K562 (cell line): ENCODE measurements at regions not wholly inside any gene's neighbourhood (a gene's known extent, or its start where the extent isn't known, plus 50 kb on each side); places are given as distances from the start of the nearest gene placed in this dataset.

Source experiments
- ATAC-seq: fragments of 200-7000 bp; cut with Tn5 transposase; 3 replicates; pipeline ENCODE4 v1.9.1; 2020; ENCODE audit warnings: moderate library complexity
- BruUV-seq: library from RNA; stranded (reverse); fragments of 400-500 nt; replicated peaks from 2 replicates; lab custom pipeline; 2021; lab: Mats Ljungman, UMichigan
- CTCF ChIA-PET: fragments of 300-600 bp; formaldehyde crosslinking; extraction: SDS; loops from one replicate; lab custom pipeline; 2021; ENCODE audit warnings: low intra/inter-chr PET ratio; lab: Yijun Ruan, JAX
- POLR2A ChIA-PET: fragments of 300-600, 350-650 bp; sonication (Branson Sonifier 250); formaldehyde crosslinking; extraction: SDS; loops from one replicate; lab custom pipeline; 2021; ENCODE audit warnings: antibody characterized with exemption, inconsistent platforms; lab: Yijun Ruan, JAX
- DNase-seq, 4 experiments: peaks; one replicate each; pipeline versions ENCODE4 v3.0.0 to v3.0.0-alpha.2; 2011 to 2018; ENCODE audit warnings: low spot score in 3 of 4, mixed read lengths in 3 of 4; ENCODE audit errors: extremely low read depth in 1 of 4
- FAIRE-seq: peaks from 2 replicates; lab custom pipeline; 2011; peaks lifted over from hg19 to GRCh38; lab: Jason Lieb, UNC
- H2AFZ ChIP-seq: 2 replicates; pipeline ENCODE4 v1.6.0; 2011; ENCODE audit warnings: low read depth, low read length, control low read depth, inconsistent platforms
- H3K27ac ChIP-seq: fragments of 200-600 bp; 3 replicates; pipeline ENCODE4 v1.8.0; 2011; ENCODE audit warnings: low read depth, mild to moderate bottlenecking, control low read depth, inconsistent platforms, low read length, moderate library complexity, mixed read lengths; ENCODE audit errors: extremely low read depth
- H3K27me3 ChIP-seq, 2 experiments: fragments of 300-600 bp in 1 of 2; 2 replicates in 1 of 2; 3 replicates in 1 of 2; pipeline versions ENCODE4 v1.6.0 to v1.8.0; 2011; ENCODE audit warnings: inconsistent platforms in 2 of 2, low read length in 2 of 2, mild to moderate bottlenecking in 1 of 2, mixed read lengths in 1 of 2, moderate library complexity in 1 of 2; ENCODE audit not compliant: control insufficient read depth in 2 of 2, insufficient read depth in 2 of 2
- H3K36me3 ChIP-seq: fragments of 300-600 bp; 3 replicates; pipeline ENCODE4 v1.8.0; 2011; ENCODE audit warnings: mild to moderate bottlenecking, low read length, inconsistent platforms; ENCODE audit not compliant: control insufficient read depth, insufficient read depth
- H3K4me1 ChIP-seq, 2 experiments: fragments of 200-600 bp in 1 of 2; replicated peaks in 1 of 2; 2 replicates in 1 of 2; 3 replicates in 1 of 2; pipeline versions ENCODE4 v1.5.1 to v1.8.0; 2011; ENCODE audit warnings: inconsistent platforms in 2 of 2, low read length in 2 of 2, mild to moderate bottlenecking in 1 of 2, mixed read lengths in 1 of 2, moderate library complexity in 1 of 2; ENCODE audit not compliant: control insufficient read depth in 2 of 2, insufficient read depth in 2 of 2
- H3K4me2 ChIP-seq: 2 replicates; pipeline ENCODE4 v1.6.1; 2011; ENCODE audit warnings: low read length, control low read depth, inconsistent platforms, mixed read lengths; ENCODE audit not compliant: insufficient read depth
- H3K4me3 ChIP-seq: fragments of 200-600 bp; sonication (generic), shearing (Covaris generic); 2 replicates; pipeline ENCODE4 v1.5.1; 2016; ENCODE audit warnings: control low read depth, inconsistent platforms
- H3K79me2 ChIP-seq: fragments of 200-600 bp; 3 replicates; pipeline ENCODE4 v1.8.0; 2011; ENCODE audit warnings: low read length, inconsistent platforms; ENCODE audit not compliant: control insufficient read depth, insufficient read depth
- H3K9ac ChIP-seq, 2 experiments: 2 replicates each; pipeline versions ENCODE4 v1.6.0 to v1.6.1; 2011; ENCODE audit warnings: low read depth in 2 of 2, low read length in 2 of 2, control low read depth in 1 of 2, inconsistent platforms in 1 of 2, mild to moderate bottlenecking in 1 of 2, mixed read lengths in 1 of 2; ENCODE audit not compliant: insufficient read depth in 1 of 2
- H3K9me1 ChIP-seq: one replicate; pipeline ENCODE4 v1.6.0; 2011; ENCODE audit warnings: inconsistent platforms, mild to moderate bottlenecking, low read length, moderate library complexity; ENCODE audit not compliant: control insufficient read depth, insufficient read depth
- H3K9me3 ChIP-seq: replicated peaks from 2 replicates; pipeline ENCODE4 v1.5.1; 2011; ENCODE audit warnings: low read depth, low read length, inconsistent platforms; ENCODE audit not compliant: control insufficient read depth, insufficient read depth
- H4K20me1 ChIP-seq: replicated peaks from 2 replicates; pipeline ENCODE4 v1.6.1; 2011; ENCODE audit warnings: low read length, inconsistent platforms, mixed read lengths; ENCODE audit not compliant: control insufficient read depth, insufficient read depth
- ARID1B ChIP-seq: fragments of 450-650 bp; IDR thresholded peaks from 2 replicates; pipeline ENCODE4 v1.6.1; 2016; ENCODE audit warnings: antibody characterized with exemption, mild to moderate bottlenecking, inconsistent platforms
- DPF2 ChIP-seq: fragments of 450-650 bp; IDR thresholded peaks from 2 replicates; pipeline ENCODE4 v1.6.1; 2016
- GABPA ChIP-seq: fragments of 200-800 bp; sonication (Bioruptor generic); conservative IDR thresholded peaks from 2 replicates; pipeline ENCODE4 v1.6.1; 2016; ENCODE audit warnings: low read depth, missing genetic modification characterization, missing compliant biosample characterization
- HLTF ChIP-seq: fragments of 450-650 bp; IDR thresholded peaks from 2 replicates; pipeline ENCODE4 v1.6.1; 2016
- HNRNPL ChIP-seq: fragments of 200-400 bp; formaldehyde crosslinking; IDR thresholded peaks from 2 replicates; pipeline ENCODE4 v1.6.1; 2017; ENCODE audit warnings: low read depth, mild to moderate bottlenecking, low read length
- KDM2B ChIP-seq: fragments of 250-450 bp; sonication (Bioruptor Pico); IDR thresholded peaks from 2 replicates; pipeline ENCODE4 v1.8.0; 2021; ENCODE audit warnings: mild to moderate bottlenecking, moderate library complexity
- MEF2A ChIP-seq: IDR thresholded peaks from 2 replicates; pipeline ENCODE4 v1.6.1; 2011; ENCODE audit warnings: low read depth, mild to moderate bottlenecking, low read length, moderate library complexity; ENCODE audit not compliant: control insufficient read depth
- PHB2 ChIP-seq: fragments of 450-650 bp; IDR thresholded peaks from 2 replicates; pipeline ENCODE4 v1.6.1; 2017; ENCODE audit warnings: low read depth
- PRMT5 ChIP-seq: sonication (generic); formaldehyde crosslinking; IDR thresholded peaks from 2 replicates; pipeline ENCODE4 v1.5.0; 2020; ENCODE audit warnings: missing genetic modification reagents
- SIN3B ChIP-seq: fragments of 450-650 bp; IDR thresholded peaks from 2 replicates; pipeline ENCODE4 v1.6.1; 2017; ENCODE audit warnings: low read depth, mild to moderate bottlenecking, moderate library complexity
- SP1 ChIP-seq: sonication (generic); formaldehyde crosslinking; IDR thresholded peaks from 2 replicates; pipeline ENCODE4 v1.8.1; 2022; ENCODE audit warnings: mild to moderate bottlenecking, missing genetic modification reagents
- ZNF140 ChIP-seq: fragments of 250-450 bp; sonication (Bioruptor Pico); IDR thresholded peaks from 2 replicates; pipeline ENCODE4 v1.8.0; 2021; ENCODE audit warnings: moderate library complexity, mild to moderate bottlenecking, inconsistent platforms
- WGBS: fragments of 100-300 bp; shearing (Covaris generic); methylation state at CpG from one replicate; pipeline ENCODE4 v1.1.6; 2016; ENCODE audit warnings: low coverage, mixed read lengths; ENCODE audit not compliant: insufficient coverage; ENCODE audit errors: missing lambda C conversion rate; 5-methylcytosine and 5-hydroxymethylcytosine counted together
- in situ Hi-C: fragments of 300-500 bp; cut with MboI; formaldehyde crosslinking; loops from 4 replicates; pipeline ENCODE4 v1.15.0; 2018; ENCODE audit warnings: inconsistent platforms, mixed read lengths
- intact Hi-C: fragments of 100-400 bp; cut with micrococcal nuclease; formaldehyde crosslinking; loops from 2 replicates; pipeline ENCODE4 v1.14.2; 2022
- TF ChIP-seq, protein P1 (sequence below): sonication (generic); formaldehyde crosslinking; IDR thresholded peaks from 2 replicates; pipeline ENCODE4 v1.8.0; 2022; ENCODE audit warnings: mild to moderate bottlenecking, missing genetic modification reagents
- TF ChIP-seq, protein P2 (sequence below): fragments of 450-650 bp; IDR thresholded peaks from 2 replicates; pipeline ENCODE4 v1.6.1; 2014; ENCODE audit warnings: low read depth, mild to moderate bottlenecking, moderate library complexity, borderline replicate concordance
- TF ChIP-seq, protein P3 (sequence below): sonication (generic); formaldehyde crosslinking; IDR thresholded peaks from 2 replicates; pipeline ENCODE4 v1.8.0; 2022; ENCODE audit warnings: mild to moderate bottlenecking, missing genetic modification reagents
- TF ChIP-seq, protein P4 (sequence below): sonication (generic); formaldehyde crosslinking; IDR thresholded peaks from 2 replicates; pipeline ENCODE4 v1.8.0; 2022; ENCODE audit warnings: mild to moderate bottlenecking, missing genetic modification reagents
- TF ChIP-seq, protein P5 (sequence below): fragments of 250-450 bp; sonication (Bioruptor Pico); IDR thresholded peaks from 2 replicates; pipeline ENCODE4 v1.6.1; 2021; ENCODE audit warnings: mild to moderate bottlenecking

DNA sequence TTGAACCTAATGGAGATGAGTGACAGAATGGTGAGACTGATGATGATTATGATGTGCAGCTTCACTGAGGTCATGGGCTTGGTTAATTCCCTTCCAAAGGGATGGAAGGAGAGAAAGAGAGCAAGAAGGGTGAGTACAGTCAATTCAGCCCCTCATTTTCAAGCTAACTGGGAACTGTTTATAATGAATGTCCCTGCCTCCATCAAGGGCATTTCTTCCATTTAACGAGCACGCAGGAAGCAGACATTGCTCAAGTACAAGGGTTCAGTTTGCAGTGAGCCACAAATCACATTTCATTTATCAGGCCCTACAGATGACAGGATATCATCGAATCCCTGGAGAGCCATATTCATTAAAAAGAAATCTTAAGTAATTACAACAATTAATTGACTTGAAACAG lies 158.3 kb upstream of the EEF1E1 start (continued):
- no peak for TF ChIP-seq SIN3B
- TF ChIP-seq, protein P1, sequence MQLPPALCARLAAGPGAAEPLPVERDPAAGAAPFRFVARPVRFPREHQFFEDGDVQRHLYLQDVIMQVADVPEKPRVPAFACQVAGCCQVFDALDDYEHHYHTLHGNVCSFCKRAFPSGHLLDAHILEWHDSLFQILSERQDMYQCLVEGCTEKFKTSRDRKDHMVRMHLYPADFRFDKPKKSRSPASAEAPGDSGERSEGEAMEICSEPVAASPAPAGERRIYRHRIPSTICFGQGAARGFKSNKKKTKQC (CRISPR knock-in tag): no peak
- no peak for TF ChIP-seq MEF2A
- TF ChIP-seq PRMT5 (CRISPR knock-in tag): no peak
- no peak for TF ChIP-seq KDM2B (CRISPR knock-in tag)
- no peak for TF ChIP-seq HNRNPL
- no peak for TF ChIP-seq PHB2

DNA sequence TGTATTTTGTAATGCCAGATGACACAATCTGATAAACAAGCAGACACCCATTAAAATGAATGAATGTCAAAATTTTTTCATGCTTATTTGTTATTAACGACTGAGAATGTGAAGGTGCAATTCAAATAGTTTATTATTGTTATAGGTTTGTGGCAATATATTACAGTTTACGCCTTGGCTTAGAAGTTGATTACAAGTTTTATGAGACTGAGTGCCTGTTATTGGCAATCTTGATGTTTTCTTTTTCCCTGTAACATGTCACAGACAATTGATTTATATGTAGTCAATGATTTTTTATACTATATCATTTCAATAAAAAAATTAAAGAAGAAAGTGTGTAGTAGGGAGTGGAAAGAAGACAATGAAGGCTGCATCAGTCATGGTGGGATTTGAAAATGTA lies 144.1 kb upstream of the EEF1E1 start:
- intact Hi-C loops (no loop called here), in situ Hi-C loops (no loop called here)
- no peak overlapping the region for H3K9ac ChIP-seq
- no TSS peak for BruUV-seq
- no peaks in the 10 kb centered on the region for H3K27me3 ChIP-seq
- H3K9me1 ChIP-seq: no peaks in the 10 kb centered on the region
- H3K9me3 ChIP-seq: no peaks in the 10 kb centered on the region
- no peak overlapping the region for H3K4me2 ChIP-seq
- 0% methylated on average over 2 of the region's 2 CpGs for WGBS
- H3K27ac ChIP-seq: no peak overlapping the region
- DNase-seq (no peak), FAIRE-seq (no peak), ATAC-seq (no peak)
- no peaks in the 10 kb centered on the region for H3K79me2 ChIP-seq
- H3K36me3 ChIP-seq: no peaks in the 10 kb centered on the region
- CTCF ChIA-PET: no interaction called here
- no peaks in the 10 kb centered on the region for H4K20me1 ChIP-seq
- TF ChIP-seq, protein P2, sequence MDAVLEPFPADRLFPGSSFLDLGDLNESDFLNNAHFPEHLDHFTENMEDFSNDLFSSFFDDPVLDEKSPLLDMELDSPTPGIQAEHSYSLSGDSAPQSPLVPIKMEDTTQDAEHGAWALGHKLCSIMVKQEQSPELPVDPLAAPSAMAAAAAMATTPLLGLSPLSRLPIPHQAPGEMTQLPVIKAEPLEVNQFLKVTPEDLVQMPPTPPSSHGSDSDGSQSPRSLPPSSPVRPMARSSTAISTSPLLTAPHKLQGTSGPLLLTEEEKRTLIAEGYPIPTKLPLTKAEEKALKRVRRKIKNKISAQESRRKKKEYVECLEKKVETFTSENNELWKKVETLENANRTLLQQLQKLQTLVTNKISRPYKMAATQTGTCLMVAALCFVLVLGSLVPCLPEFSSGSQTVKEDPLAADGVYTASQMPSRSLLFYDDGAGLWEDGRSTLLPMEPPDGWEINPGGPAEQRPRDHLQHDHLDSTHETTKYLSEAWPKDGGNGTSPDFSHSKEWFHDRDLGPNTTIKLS: no peak
- TF ChIP-seq GABPA (tag): no peak
- TF ChIP-seq, protein P3, sequence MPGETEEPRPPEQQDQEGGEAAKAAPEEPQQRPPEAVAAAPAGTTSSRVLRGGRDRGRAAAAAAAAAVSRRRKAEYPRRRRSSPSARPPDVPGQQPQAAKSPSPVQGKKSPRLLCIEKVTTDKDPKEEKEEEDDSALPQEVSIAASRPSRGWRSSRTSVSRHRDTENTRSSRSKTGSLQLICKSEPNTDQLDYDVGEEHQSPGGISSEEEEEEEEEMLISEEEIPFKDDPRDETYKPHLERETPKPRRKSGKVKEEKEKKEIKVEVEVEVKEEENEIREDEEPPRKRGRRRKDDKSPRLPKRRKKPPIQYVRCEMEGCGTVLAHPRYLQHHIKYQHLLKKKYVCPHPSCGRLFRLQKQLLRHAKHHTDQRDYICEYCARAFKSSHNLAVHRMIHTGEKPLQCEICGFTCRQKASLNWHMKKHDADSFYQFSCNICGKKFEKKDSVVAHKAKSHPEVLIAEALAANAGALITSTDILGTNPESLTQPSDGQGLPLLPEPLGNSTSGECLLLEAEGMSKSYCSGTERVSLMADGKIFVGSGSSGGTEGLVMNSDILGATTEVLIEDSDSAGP (CRISPR knock-in tag): no peak
- no peak for TF ChIP-seq HLTF
- no peak for TF ChIP-seq ARID1B
- TF ChIP-seq SP1: no peak
- TF ChIP-seq DPF2: no peak
- no peak for TF ChIP-seq ZNF140
- TF ChIP-seq, protein P4, sequence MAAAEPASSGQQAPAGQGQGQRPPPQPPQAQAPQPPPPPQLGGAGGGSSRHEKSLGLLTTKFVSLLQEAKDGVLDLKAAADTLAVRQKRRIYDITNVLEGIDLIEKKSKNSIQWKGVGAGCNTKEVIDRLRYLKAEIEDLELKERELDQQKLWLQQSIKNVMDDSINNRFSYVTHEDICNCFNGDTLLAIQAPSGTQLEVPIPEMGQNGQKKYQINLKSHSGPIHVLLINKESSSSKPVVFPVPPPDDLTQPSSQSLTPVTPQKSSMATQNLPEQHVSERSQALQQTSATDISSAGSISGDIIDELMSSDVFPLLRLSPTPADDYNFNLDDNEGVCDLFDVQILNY (CRISPR knock-in tag): no peak
- TF ChIP-seq, protein P5, sequence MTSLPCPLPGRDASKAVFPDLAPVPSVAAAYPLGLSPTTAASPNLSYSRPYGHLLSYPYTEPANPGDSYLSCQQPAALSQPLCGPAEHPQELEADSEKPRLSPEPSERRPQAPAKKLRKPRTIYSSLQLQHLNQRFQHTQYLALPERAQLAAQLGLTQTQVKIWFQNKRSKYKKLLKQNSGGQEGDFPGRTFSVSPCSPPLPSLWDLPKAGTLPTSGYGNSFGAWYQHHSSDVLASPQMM (CRISPR knock-in tag): no peak
- no peak overlapping the region for H3K4me3 ChIP-seq
- H2AFZ ChIP-seq: no peak overlapping the region
- POLR2A ChIA-PET: no interaction called here
- H3K4me1 ChIP-seq: no peaks in the 10 kb centered on the region
